GM23248 (cell line): ENCODE measurements at regions not wholly inside any gene's neighbourhood (a gene's known extent, or its start where the extent isn't known, plus 50 kb on each side); places are given as distances from the start of the nearest gene placed in this dataset.

Experiments
- DNase-seq: peaks from one replicate; pipeline ENCODE4 v3.0.0-alpha.2; 2015
- H2AFZ ChIP-seq: fragments of 200-600 bp; sonication (generic); 2 replicates; pipeline ENCODE4 v1.6.1; 2016; ENCODE audit warnings: antibody characterized with exemption
- H3F3A ChIP-seq: fragments of 200-600 bp; sonication (generic); 2 replicates; pipeline ENCODE4 v1.6.1; 2016; ENCODE audit warnings: mild to moderate bottlenecking, antibody characterized with exemption, mixed run types; ENCODE audit not compliant: insufficient read depth
- H3K27ac ChIP-seq: fragments of 200-600 bp; sonication (generic); 2 replicates; pipeline ENCODE4 v1.5.1; 2016; ENCODE audit warnings: mild to moderate bottlenecking
- H3K27me3 ChIP-seq: fragments of 200-600 bp; sonication (generic); replicated peaks from 2 replicates; pipeline ENCODE4 v1.6.1; 2016; ENCODE audit warnings: mild to moderate bottlenecking; ENCODE audit not compliant: insufficient read depth
- H3K36me3 ChIP-seq: fragments of 200-600 bp; sonication (generic); 2 replicates; pipeline ENCODE4 v1.6.1; 2016; ENCODE audit warnings: low read depth, mild to moderate bottlenecking
- H3K4me1 ChIP-seq: fragments of 200-600 bp; sonication (generic); 2 replicates; pipeline ENCODE4 v1.6.1; 2016; ENCODE audit warnings: mild to moderate bottlenecking; ENCODE audit not compliant: insufficient read depth
- H3K4me2 ChIP-seq: fragments of 200-600 bp; sonication (generic); one replicate; pipeline ENCODE4 v1.6.1; 2016; ENCODE audit warnings: mild to moderate bottlenecking; ENCODE audit not compliant: unreplicated experiment
- H3K4me3 ChIP-seq: fragments of 200-600 bp; sonication (generic); 2 replicates; pipeline ENCODE4 v1.5.1; 2016; ENCODE audit warnings: mild to moderate bottlenecking
- H3K79me2 ChIP-seq: fragments of 200-600 bp; sonication (generic); 2 replicates; pipeline ENCODE4 v1.6.1; 2016; ENCODE audit warnings: mild to moderate bottlenecking; ENCODE audit not compliant: insufficient read depth
- H3K9ac ChIP-seq: fragments of 200-600 bp; sonication (generic); 2 replicates; pipeline ENCODE4 v1.6.1; 2016; ENCODE audit warnings: mild to moderate bottlenecking
- H3K9me2 ChIP-seq: fragments of 200-600 bp; sonication (generic); 2 replicates; pipeline ENCODE4 v1.6.1; 2016; ENCODE audit warnings: mixed run types, mild to moderate bottlenecking, moderate library complexity; ENCODE audit not compliant: insufficient read depth
- H3K9me3 ChIP-seq: fragments of 200-600 bp; sonication (generic); one replicate; pipeline ENCODE4 v1.6.1; 2017; ENCODE audit warnings: low read depth
- H4K20me1 ChIP-seq: fragments of 200-600 bp; sonication (generic); 2 replicates; pipeline ENCODE4 v1.6.0; 2016; ENCODE audit not compliant: insufficient read depth
- EZH2 ChIP-seq: fragments of 200-600 bp; sonication (generic); IDR thresholded peaks from 2 replicates; pipeline ENCODE4 v1.6.1; 2018; ENCODE audit warnings: antibody characterized with exemption, mild to moderate bottlenecking; ENCODE audit not compliant: insufficient read depth, poor library complexity, severe bottlenecking
- EZH2phosphoT487 ChIP-seq: fragments of 200-600 bp; sonication (generic); IDR thresholded peaks from 2 replicates; pipeline ENCODE4 v1.6.1; 2018; ENCODE audit warnings: antibody characterized with exemption, moderate library complexity, mild to moderate bottlenecking, low read depth; ENCODE audit not compliant: insufficient read depth
- WGBS, 2 experiments: methylation state at CpG; one replicate each; pipeline ENCODE4 v1.1.6; 2015 to 2017; ENCODE audit warnings: low lambda C conversion rate in 2 of 2, low coverage in 1 of 2; ENCODE audit errors: missing lambda C conversion rate in 2 of 2; 5-methylcytosine and 5-hydroxymethylcytosine counted together
- in situ Hi-C: fragments of 300-500 bp; cut with MboI; formaldehyde crosslinking; loops from 2 replicates; pipeline ENCODE4 v1.15.0; 2020

- in situ Hi-C loops: no loop called here
- no peaks in the 10 kb centered on the region for H3K4me1 ChIP-seq
Observed at GRCh38 chr3:23106666-23107065, 96.5 kb upstream of the UBE2E2 start.

GRCh38 chr3:23107221-23107620, 95.9 kb upstream of the UBE2E2 start:
- no peaks in the 10 kb centered on the region for H3K9me2 ChIP-seq
- no peak for DNase-seq
- H3K4me1 ChIP-seq: no peaks in the 10 kb centered on the region
- H2AFZ ChIP-seq: no peak overlapping the region
- no peaks in the 10 kb centered on the region for H3K79me2 ChIP-seq
- no peak for TF ChIP-seq EZH2
- no peaks in the 10 kb centered on the region for H3F3A ChIP-seq
- in situ Hi-C loops: no loop called here
- H3K4me2 ChIP-seq: no peak overlapping the region
- no peaks in the 10 kb centered on the region for H3K9me3 ChIP-seq
- H3K27ac ChIP-seq: no peak overlapping the region
- no peaks in the 10 kb centered on the region for H3K36me3 ChIP-seq
- peaks cover 52% of the 10 kb centered on the region for H3K27me3 ChIP-seq
- no peaks in the 10 kb centered on the region for H4K20me1 ChIP-seq
- no peak overlapping the region for H3K4me3 ChIP-seq
- H3K9ac ChIP-seq: no peak overlapping the region

More at GRCh38 chr3:23106666-23107065, 96.5 kb upstream of the UBE2E2 start:
- Histone ChIP-seq H3K9ac (no peak overlapping the region), H3K4me2 (no peak overlapping the region), H3F3A (no peaks in the 10 kb centered on the region), H3K27me3 (peaks cover 52% of the 10 kb centered on the region), H3K4me3 (no peak overlapping the region), H2AFZ (no peak overlapping the region), H3K9me3 (no peaks in the 10 kb centered on the region), H3K79me2 (no peaks in the 10 kb centered on the region), H3K9me2 (no peaks in the 10 kb centered on the region), H3K36me3 (no peaks in the 10 kb centered on the region), H4K20me1 (no peaks in the 10 kb centered on the region), H3K27ac (no peak overlapping the region)
- 59 to 64% methylated on average over 3 of the region's 3 CpGs for WGBS, 2 experiments
- TF ChIP-seq EZH2 (no peak), EZH2phosphoT487 (no peak)
- no peak for DNase-seq

GRCh38 chr3:23108451-23109057, 94.6 kb upstream of the UBE2E2 start:
- no peak overlapping the region for H3K9ac ChIP-seq
- H3K27me3 ChIP-seq: peaks cover 55% of the 10 kb centered on the region
- H4K20me1 ChIP-seq: no peaks in the 10 kb centered on the region
- no peaks in the 10 kb centered on the region for H3K9me3 ChIP-seq
- TF ChIP-seq EZH2phosphoT487 (no peak), EZH2 (no peak)
- H3K4me1 ChIP-seq: peaks cover 3% of the 10 kb centered on the region; the same call in 1 of the 2 replicates
- H3F3A ChIP-seq: no peaks in the 10 kb centered on the region
- DNase-seq: no peak
- no peaks in the 10 kb centered on the region for H3K9me2 ChIP-seq
- in situ Hi-C loops: no loop called here
- no peaks in the 10 kb centered on the region for H3K36me3 ChIP-seq
- H3K79me2 ChIP-seq: no peaks in the 10 kb centered on the region
- H2AFZ ChIP-seq: no peak overlapping the region
- WGBS, 2 experiments: 67 to 71% methylated on average over 3 of the region's 3 CpGs
- H3K27ac ChIP-seq: no peak overlapping the region
- no peak overlapping the region for H3K4me3 ChIP-seq
- no peak overlapping the region for H3K4me2 ChIP-seq

- H3K9ac ChIP-seq: no peak overlapping the region
- no peak overlapping the region for H2AFZ ChIP-seq
- 66 to 69% methylated on average over 6 of the region's 6 CpGs for WGBS, 2 experiments
- H3K4me2 ChIP-seq: no peak overlapping the region
- no peaks in the 10 kb centered on the region for H3K79me2 ChIP-seq
- no peaks in the 10 kb centered on the region for H3F3A ChIP-seq
- H3K4me1 ChIP-seq: peaks cover 7% of the 10 kb centered on the region; the same call in 1 of the 2 replicates
- no peaks in the 10 kb centered on the region for H4K20me1 ChIP-seq
- in situ Hi-C loops: no loop called here
- H3K4me3 ChIP-seq: no peak overlapping the region
- no peak for DNase-seq
- no peaks in the 10 kb centered on the region for H3K9me2 ChIP-seq
- peaks cover 48% of the 10 kb centered on the region for H3K27me3 ChIP-seq
- no peak for TF ChIP-seq EZH2
- H3K27ac ChIP-seq: no peak overlapping the region
- H3K9me3 ChIP-seq: no peaks in the 10 kb centered on the region
- no peaks in the 10 kb centered on the region for H3K36me3 ChIP-seq
Observed at GRCh38 chr3:23111286-23111685, 91.8 kb upstream of the UBE2E2 start.

- H3K4me2 ChIP-seq: no peak overlapping the region
- no peaks in the 10 kb centered on the region for H3K9me2 ChIP-seq
- no peak overlapping the region for H2AFZ ChIP-seq
- TF ChIP-seq EZH2 (no peak), EZH2phosphoT487 (no peak)
- peaks cover 53% of the 10 kb centered on the region for H3K27me3 ChIP-seq
- H3F3A ChIP-seq: no peaks in the 10 kb centered on the region
- H4K20me1 ChIP-seq: no peaks in the 10 kb centered on the region
- H3K79me2 ChIP-seq: no peaks in the 10 kb centered on the region
- H3K36me3 ChIP-seq: no peaks in the 10 kb centered on the region
- WGBS, 2 experiments: 80 to 84% methylated on average over 3 of the region's 3 CpGs
- no peak for DNase-seq
- H3K4me3 ChIP-seq: no peak overlapping the region
- H3K9ac ChIP-seq: no peak overlapping the region
- no peak overlapping the region for H3K27ac ChIP-seq
- no peaks in the 10 kb centered on the region for H3K9me3 ChIP-seq
- H3K4me1 ChIP-seq: peaks cover 7% of the 10 kb centered on the region; the same call in 1 of the 2 replicates
- in situ Hi-C loops: no loop called here
Observed at GRCh38 chr3:23111797-23112196, 91.3 kb upstream of the UBE2E2 start.
